Keratinocyte (primary cell): ENCODE measurements at regions not wholly inside any gene's neighbourhood (a gene's known extent, or its start where the extent isn't known, plus 50 kb on each side); places are given as distances from the start of the nearest gene placed in this dataset.

Experiments used
- DNase-seq: peaks from one replicate; pipeline ENCODE4 v3.0.0-alpha.2; 2011; ENCODE audit warnings: low read depth, missing footprints, low spot score
- FAIRE-seq: peaks from 2 replicates; lab custom pipeline; 2011; peaks lifted over from hg19 to GRCh38; lab: Jason Lieb, UNC
- H2AFZ ChIP-seq: 2 replicates; pipeline ENCODE4 v1.6.0; 2012; ENCODE audit warnings: low read length, control low read depth, inconsistent platforms; ENCODE audit not compliant: control insufficient read depth
- H3K27ac ChIP-seq: 2 replicates; pipeline ENCODE4 v1.5.1; 2011; ENCODE audit warnings: low read length; ENCODE audit not compliant: control insufficient read depth, insufficient read depth
- H3K27me3 ChIP-seq: 3 replicates; pipeline ENCODE4 v1.6.0; 2011; ENCODE audit warnings: low read length; ENCODE audit not compliant: control insufficient read depth, insufficient read depth; ENCODE audit errors: extremely low read depth
- H3K36me3 ChIP-seq, 2 experiments: 2 replicates in 1 of 2; 3 replicates in 1 of 2; pipeline ENCODE4 v1.5.1; 2011; ENCODE audit warnings: low read length in 2 of 2, mild to moderate bottlenecking in 1 of 2; ENCODE audit not compliant: control insufficient read depth in 2 of 2, insufficient read depth in 2 of 2; ENCODE audit errors: extremely low read depth in 1 of 2
- H3K4me1 ChIP-seq: 3 replicates; pipeline ENCODE4 v1.5.1; 2011; ENCODE audit warnings: low read length; ENCODE audit not compliant: control insufficient read depth, insufficient read depth; ENCODE audit errors: extremely low read depth
- H3K4me2 ChIP-seq: 3 replicates; pipeline ENCODE4 v1.6.0; 2011; ENCODE audit warnings: low read depth, low read length; ENCODE audit not compliant: control insufficient read depth, insufficient read depth; ENCODE audit errors: extremely low read depth
- H3K4me3 ChIP-seq, 3 experiments: fragments of 200-600 bp in 1 of 3; sonication (generic) in 1 of 3; 2 replicates in 2 of 3; 3 replicates in 1 of 3; pipeline ENCODE4 v1.5.1; 2011 to 2016; ENCODE audit warnings: low read length in 3 of 3, mild to moderate bottlenecking in 3 of 3, control low read depth in 2 of 3, inconsistent platforms in 1 of 3, low read depth in 1 of 3, mixed read lengths in 1 of 3, mixed run types in 1 of 3, moderate library complexity in 1 of 3; ENCODE audit not compliant: control insufficient read depth in 2 of 3, insufficient read depth in 2 of 3; ENCODE audit errors: extremely low read depth in 1 of 3
- H3K79me2 ChIP-seq: 2 replicates; pipeline ENCODE4 v1.6.0; 2012; ENCODE audit warnings: low read length; ENCODE audit not compliant: control insufficient read depth, insufficient read depth
- H3K9ac ChIP-seq: 3 replicates; pipeline ENCODE4 v1.6.0; 2011; ENCODE audit warnings: low read length; ENCODE audit not compliant: control insufficient read depth, insufficient read depth; ENCODE audit errors: extremely low read depth
- H3K9me1 ChIP-seq: 3 replicates; pipeline ENCODE4 v1.6.0; 2011; ENCODE audit warnings: low read length; ENCODE audit not compliant: control insufficient read depth, insufficient read depth; ENCODE audit errors: extremely low read depth
- H3K9me3 ChIP-seq: 2 replicates; pipeline ENCODE4 v1.5.1; 2012; ENCODE audit warnings: low read depth, low read length; ENCODE audit not compliant: control insufficient read depth
- H4K20me1 ChIP-seq: 3 replicates; pipeline ENCODE4 v1.6.0; 2011; ENCODE audit warnings: low read length; ENCODE audit not compliant: control insufficient read depth, insufficient read depth; ENCODE audit errors: extremely low read depth
- CTCF ChIP-seq, 3 experiments: IDR thresholded peaks in 1 of 3; conservative IDR thresholded peaks in 1 of 3; optimal IDR thresholded peaks in 1 of 3; 2 replicates in 2 of 3; 3 replicates in 1 of 3; pipeline versions ENCODE3 to v1.5.1; 2011; ENCODE audit warnings: low read length in 3 of 3, mild to moderate bottlenecking in 3 of 3, moderate library complexity in 2 of 3, control low read depth in 1 of 3, inconsistent platforms in 1 of 3; ENCODE audit not compliant: insufficient read depth in 2 of 3; ENCODE audit errors: extremely low read depth in 1 of 3
- EZH2 ChIP-seq: IDR thresholded peaks from one replicate; pipeline ENCODE4 v1.6.1; 2012; ENCODE audit warnings: inconsistent platforms, mild to moderate bottlenecking, low read length, moderate library complexity
- dilution Hi-C: fragments of 300-500 bp; cut with MboI; formaldehyde crosslinking; loops from one replicate; pipeline ENCODE4 v1.7.0; 2020; ENCODE audit warnings: low sequenced_read_pairs; ENCODE audit not compliant: extremely low pct_ligation_motif_present
- small RNA-seq, 3 experiments: library from RNA; depleted of rRNA; stranded (forward); fragments of <200 nt; gene quantifications; one replicate each; pipeline ENCODE3, GENCODE V24; 2012; ENCODE audit warnings: low read depth in 3 of 3, low replicate concordance in 1 of 3; ENCODE audit not compliant: insufficient read length in 3 of 3

- H3K79me2 ChIP-seq, result no peaks in the 10 kb centered on the region
- H3K27ac ChIP-seq, result no peak overlapping the region
- no peaks in the 10 kb centered on the region for H3K9me3 ChIP-seq
- dilution Hi-C loops, result no loop called here
- no peaks in the 10 kb centered on the region for H4K20me1 ChIP-seq
- no peaks in the 10 kb centered on the region for H3K9me1 ChIP-seq
- no peak overlapping the region for H3K9ac ChIP-seq
- H3K4me3 ChIP-seq, result no peak overlapping the region
- FAIRE-seq (no peak), DNase-seq (no peak)
- TF ChIP-seq CTCF (optimal IDR thresholded peaks at IDR 0.05 in 1 of 3, IDR thresholded peaks at IDR 0.05 in 1 of 3, conservative IDR thresholded peaks at IDR 0.05 in 1 of 3; ENCODE audit: extremely low read depth in 1 of 3, insufficient read depth in 2 of 3, low read length in 3 of 3) (no peak), EZH2 (no peak)
- H2AFZ ChIP-seq, result no peak overlapping the region
- no peaks in the 10 kb centered on the region for H3K4me1 ChIP-seq
- H3K27me3 ChIP-seq, result no peaks in the 10 kb centered on the region
- no peaks in the 10 kb centered on the region for H3K36me3 ChIP-seq
- H3K4me2 ChIP-seq, result no peak overlapping the region
These were observed 61.0 kb upstream of the RRP15 start for GRCh38 chr1:218224101-218224500.

GRCh38 chr1:218226005-218226404 lies 59.1 kb upstream of the RRP15 start:
- Histone ChIP-seq H3K4me1 (no peaks in the 10 kb centered on the region), H3K36me3 (no peaks in the 10 kb centered on the region), H3K79me2 (no peaks in the 10 kb centered on the region), H3K9ac (no peak overlapping the region), H3K9me1 (no peaks in the 10 kb centered on the region), H3K4me3 (no peak overlapping the region), H3K27ac (no peak overlapping the region), H3K4me2 (no peak overlapping the region), H2AFZ (no peak overlapping the region), H3K27me3 (no peaks in the 10 kb centered on the region), H4K20me1 (no peaks in the 10 kb centered on the region), H3K9me3 (no peaks in the 10 kb centered on the region)
- no peak for FAIRE-seq
- no peak for TF ChIP-seq CTCF (optimal IDR thresholded peaks at IDR 0.05 in 1 of 3, IDR thresholded peaks at IDR 0.05 in 1 of 3, conservative IDR thresholded peaks at IDR 0.05 in 1 of 3; ENCODE audit: extremely low read depth in 1 of 3, insufficient read depth in 2 of 3, low read length in 3 of 3)
- no peak for TF ChIP-seq EZH2
- no peak for DNase-seq
- dilution Hi-C loops, result no loop called here

Small RNA genes lying in the stretch of these regions (small RNA-seq; reads per million reads assigned to genes)
- 0 to 0.54 (median 0) reads per million in 3 experiments for gene RNU1-141P
